Kidney (tissue), 13 donors: ENCODE measurements at regions not wholly inside any gene's neighbourhood (a gene's known extent, or its start where the extent isn't known, plus 50 kb on each side); places are given as distances from the start of the nearest gene placed in this dataset.

Source experiments
- DNase-seq, 5 donors: peaks; one replicate each; pipeline ENCODE4 v3.0.0-alpha.2; 2013 to 2020
- FAIRE-seq: peaks from 2 replicates; lab custom pipeline; 2012; peaks lifted over from hg19 to GRCh38; lab: Jason Lieb, UNC
- H3K27ac ChIP-seq, 2 donors: one replicate each; pipeline ENCODE4 v1.7.0; 2013; ENCODE audit warnings: low read depth in 2 of 2, low read length in 2 of 2, inconsistent platforms in 1 of 2
- H3K27me3 ChIP-seq: one replicate; pipeline ENCODE4 v1.7.1; 2013; ENCODE audit warnings: low read length, inconsistent platforms; ENCODE audit not compliant: control insufficient read depth, insufficient read depth
- H3K36me3 ChIP-seq, 3 donors: one replicate each; pipeline versions ENCODE4 v1.7.0 to v1.7.1; 2013; ENCODE audit warnings: low read length in 3 of 3, control low read depth in 1 of 3, inconsistent platforms in 1 of 3; ENCODE audit not compliant: insufficient read depth in 3 of 3, control insufficient read depth in 2 of 3
- H3K4me1 ChIP-seq, 3 donors: one replicate each; pipeline versions ENCODE4 v1.7.0 to v1.7.1; 2013; ENCODE audit warnings: low read length in 3 of 3, inconsistent platforms in 1 of 3, low read depth in 1 of 3; ENCODE audit not compliant: control insufficient read depth in 2 of 3, insufficient read depth in 2 of 3
- H3K4me3 ChIP-seq, 3 donors: one replicate each; pipeline versions ENCODE4 v1.7.0 to v1.8.1; 2013; ENCODE audit warnings: low read length in 3 of 3, control low read depth in 1 of 3, inconsistent platforms in 1 of 3
- H3K9ac ChIP-seq, 3 donors: one replicate each; pipeline versions ENCODE4 v1.7.0 to v1.7.1; 2013; ENCODE audit warnings: low read length in 3 of 3, control low read depth in 1 of 3, inconsistent platforms in 1 of 3
- H3K9me3 ChIP-seq, 3 donors: one replicate each; pipeline versions ENCODE4 v1.7.0 to v1.7.1; 2013; ENCODE audit warnings: low read length in 3 of 3, control low read depth in 1 of 3, inconsistent platforms in 1 of 3; ENCODE audit not compliant: control insufficient read depth in 2 of 3, insufficient read depth in 1 of 3
- CTCF ChIP-seq: IDR thresholded peaks from 3 replicates; pipeline ENCODE4 v1.5.1; 2012; ENCODE audit warnings: mild to moderate bottlenecking, moderate library complexity, borderline replicate concordance; ENCODE audit not compliant: insufficient read depth; ENCODE audit errors: extremely low read depth
- intact Hi-C: fragments of 100-400 bp; cut with DNase I; formaldehyde crosslinking; loops from one replicate; pipeline ENCODE4 v1.11.1; 2022
- donor health status: control.
- donor health status: control.
- donor health status: control.
- donor health status: control.
- donor health status: control.
- donor health status: DM: yes; HTN: yes; CAD: no.
- donor health status: Normal renal cell carcinoma (clear cell type).

GRCh38 chr4:157978680-157979361 is 194.0 kb downstream of the GASK1B start:
- FAIRE-seq (no peak), DNase-seq (peak in 4 of 5 donors; percentile 48 to 87 (median 71))
- no peaks in the 10 kb centered on the region for H3K36me3 ChIP-seq
- no peaks in the 10 kb centered on the region for H3K4me1 ChIP-seq
- intact Hi-C loops, result no loop called here
- H3K9me3 ChIP-seq, result no peaks in the 10 kb centered on the region
- peak overlapping the region in 2 of 3 donors; percentile 1 to 18 for H3K4me3 ChIP-seq
- peak; percentile 69 for TF ChIP-seq CTCF
- H3K27me3 ChIP-seq, result no peaks in the 10 kb centered on the region
- H3K27ac ChIP-seq, result no peak overlapping the region
- H3K9ac ChIP-seq, result no peak overlapping the region

- TF ChIP-seq CTCF, result no peak
- H3K4me1 ChIP-seq, result no peaks in the 10 kb centered on the region
- H3K27ac ChIP-seq, result no peak overlapping the region
- no peak for DNase-seq
- no peak overlapping the region for H3K4me3 ChIP-seq
- no peak for FAIRE-seq
- H3K36me3 ChIP-seq, result no peaks in the 10 kb centered on the region
- H3K9me3 ChIP-seq, result peaks cover 0 to under 1% (median 0%) of the 10 kb centered on the region in 3 donors
- no peak overlapping the region for H3K9ac ChIP-seq
- intact Hi-C loops, result no loop called here
- no peaks in the 10 kb centered on the region for H3K27me3 ChIP-seq
These were observed 195.7 kb downstream of the GASK1B start for GRCh38 chr4:157977086-157977485.

- FAIRE-seq, result no peak
- DNase-seq, result no peak
- Histone ChIP-seq H3K4me3 (no peak overlapping the region), H3K27me3 (no peaks in the 10 kb centered on the region), H3K4me1 (no peaks in the 10 kb centered on the region), H3K9me3 (peaks cover 0 to 6% (median 0%) of the 10 kb centered on the region in 3 donors), H3K36me3 (no peaks in the 10 kb centered on the region), H3K27ac (no peak overlapping the region), H3K9ac (no peak overlapping the region)
- intact Hi-C loops, result no loop called here
- TF ChIP-seq CTCF, result no peak
These were observed 199.5 kb downstream of the GASK1B start for GRCh38 chr4:157973297-157973696.
